ENCODE measurements at regions not wholly inside any gene's neighbourhood (a gene's known extent, or its start where the extent isn't known, plus 50 kb on each side); places are given as distances from the start of the nearest gene placed in this dataset.

- no peaks in the 10 kb centered on the region for H3K27me3 Mint-ChIP-seq
- intact Hi-C loops (cut with micrococcal nuclease), result no loop called here
- no peaks in the 10 kb centered on the region for H3K9me3 Mint-ChIP-seq
- POLR2A ChIA-PET, result no interaction called here
- no peaks in the 10 kb centered on the region for H3K36me3 Mint-ChIP-seq (ENCODE audit: low read depth)
- H3K4me1 Mint-ChIP-seq, result no peaks in the 10 kb centered on the region
- CTCF ChIA-PET, result no interaction called here
- H3K4me3 Mint-ChIP-seq, result no peak overlapping the region
- ATAC-seq (ENCODE audit: low read depth) (no peak), DNase-seq (no peak)
- TF ChIP-seq CTCF (IDR thresholded peaks at IDR 0.05), result no peak
- H3K27ac Mint-ChIP-seq, result no peak overlapping the region
These were observed 241.1 kb upstream of the KLF4 start for GRCh38 chr9:107730666-107731065.

GRCh38 chr9:107727086-107727780, 237.7 kb upstream of the KLF4 start:
- Mint-ChIP-seq H3K27ac (no peak overlapping the region), H3K9me3 (peaks cover 2% of the 10 kb centered on the region), H3K4me3 (no peak overlapping the region), H3K4me1 (no peaks in the 10 kb centered on the region), H3K36me3 (ENCODE audit: low read depth) (no peaks in the 10 kb centered on the region), H3K27me3 (peaks cover 5% of the 10 kb centered on the region)
- DNase-seq (no peak), ATAC-seq (ENCODE audit: low read depth) (no peak)
- TF ChIP-seq CTCF (IDR thresholded peaks at IDR 0.05), result no peak
- ChIA-PET POLR2A (no interaction called here), CTCF (no interaction called here)
- intact Hi-C loops (cut with micrococcal nuclease), result no loop called here

- TF ChIP-seq CTCF (IDR thresholded peaks at IDR 0.05), result no peak
- intact Hi-C loops (cut with micrococcal nuclease), result no loop called here
- Mint-ChIP-seq H3K36me3 (ENCODE audit: low read depth) (no peaks in the 10 kb centered on the region), H3K4me1 (no peaks in the 10 kb centered on the region), H3K4me3 (no peak overlapping the region), H3K9me3 (peaks cover 2% of the 10 kb centered on the region), H3K27me3 (peaks cover 5% of the 10 kb centered on the region), H3K27ac (no peak overlapping the region)
- CTCF ChIA-PET, result no interaction called here
- DNase-seq, result no peak
- no peak for ATAC-seq (ENCODE audit: low read depth)
- POLR2A ChIA-PET, result no interaction called here
These were observed 233.4 kb upstream of the KLF4 start for GRCh38 chr9:107723015-107723414.

- DNase-seq (no peak), ATAC-seq (ENCODE audit: low read depth) (no peak)
- H3K4me1 Mint-ChIP-seq, result no peaks in the 10 kb centered on the region
- intact Hi-C loops (cut with micrococcal nuclease), result no loop called here
- no peaks in the 10 kb centered on the region for H3K36me3 Mint-ChIP-seq (ENCODE audit: low read depth)
- no peak for TF ChIP-seq CTCF (IDR thresholded peaks at IDR 0.05)
- peaks cover 2% of the 10 kb centered on the region for H3K9me3 Mint-ChIP-seq
- CTCF ChIA-PET, result no interaction called here
- no peak overlapping the region for H3K27ac Mint-ChIP-seq
- POLR2A ChIA-PET, result no interaction called here
- H3K4me3 Mint-ChIP-seq, result no peak overlapping the region
- peaks cover 5% of the 10 kb centered on the region for H3K27me3 Mint-ChIP-seq
These were observed 232.2 kb upstream of the KLF4 start for GRCh38 chr9:107721705-107722245.

GRCh38 chr9:107720501-107720900, 230.9 kb upstream of the KLF4 start:
- DNase-seq (no peak), ATAC-seq (ENCODE audit: low read depth) (no peak)
- intact Hi-C loops (cut with micrococcal nuclease), result no loop called here
- no peak for TF ChIP-seq CTCF (IDR thresholded peaks at IDR 0.05)
- peaks cover 5% of the 10 kb centered on the region for H3K27me3 Mint-ChIP-seq
- no peak overlapping the region for H3K4me3 Mint-ChIP-seq
- ChIA-PET CTCF (no interaction called here), POLR2A (no interaction called here)
- H3K9me3 Mint-ChIP-seq, result peaks cover 2% of the 10 kb centered on the region
- H3K4me1 Mint-ChIP-seq, result no peaks in the 10 kb centered on the region
- no peaks in the 10 kb centered on the region for H3K36me3 Mint-ChIP-seq (ENCODE audit: low read depth)
- H3K27ac Mint-ChIP-seq, result no peak overlapping the region
